ENCODE measurements at regions not wholly inside any gene's neighbourhood (a gene's known extent, or its start where the extent isn't known, plus 50 kb on each side); places are given as distances from the start of the nearest gene placed in this dataset.

GRCh38 chr12:30314506-30315100 lies 381.1 kb downstream of the IPO8 start:
- TF ChIP-seq POLR2A (IDR thresholded peaks at IDR 0.05) (no peak), CTCF (IDR thresholded peaks at IDR 0.05) (no peak), EP300 (IDR thresholded peaks at IDR 0.05) (no peak)

All from gastroesophageal sphincter (tissue), 3 donors.